GM19468 (cell line): ENCODE measurements at regions not wholly inside any gene's neighbourhood (a gene's known extent, or its start where the extent isn't known, plus 50 kb on each side); places are given as distances from the start of the nearest gene placed in this dataset.

Experiments used
- ATAC-seq: cut with Tn5 transposase; IDR thresholded peaks from one replicate; pipeline ENCODE4 v1.9.1; 2021; ENCODE audit warnings: mild to moderate bottlenecking, moderate library complexity, moderate number of reproducible peaks; ENCODE audit not compliant: unreplicated experiment; ENCODE audit errors: extremely low read depth

- ATAC-seq = peak; percentile 85
These were observed 132.8 kb upstream of the SLC24A5 start for GRCh38 chr15:47987908-47988532.

DNA sequence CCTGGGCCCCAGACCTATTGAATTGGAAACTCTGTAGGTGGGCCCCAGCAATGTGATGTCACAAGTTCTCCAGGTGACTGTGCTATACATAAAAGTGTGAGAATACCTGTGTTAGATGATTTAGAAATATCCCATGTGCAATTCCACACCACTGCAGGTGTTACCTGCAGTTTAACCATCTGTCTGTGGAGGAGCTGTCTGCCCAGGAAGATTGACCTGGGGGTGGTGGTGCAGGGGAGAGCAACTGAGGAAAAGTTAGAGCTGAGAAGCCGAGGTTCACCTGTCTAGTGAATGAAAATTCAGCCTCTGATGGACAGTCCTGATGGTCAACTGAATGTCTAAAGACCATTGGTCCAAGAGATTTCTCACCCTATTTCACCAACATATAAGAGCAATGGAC is 132.2 kb upstream of the SLC24A5 start:
- ATAC-seq = no peak

DNA sequence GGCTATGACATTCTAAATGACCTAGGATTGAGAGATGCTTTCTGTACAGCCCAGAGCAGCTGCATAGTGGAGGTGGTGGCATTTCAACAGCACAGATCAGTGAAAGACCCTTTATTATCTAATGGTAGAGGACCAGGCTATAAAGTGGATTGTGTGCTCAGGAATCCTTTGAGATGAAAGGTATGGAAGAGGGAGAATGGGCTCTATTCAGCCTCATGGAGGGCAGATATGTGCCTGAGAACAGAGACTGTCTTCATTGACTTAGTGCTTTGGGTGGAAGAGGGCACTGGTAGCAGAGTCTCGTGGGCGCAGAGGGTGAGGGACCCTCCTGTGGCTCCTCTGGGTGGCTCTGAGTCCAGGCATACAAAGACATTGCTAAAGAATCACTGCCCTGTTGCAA is 130.0 kb upstream of the SLC24A5 start:
- no peak for ATAC-seq

GRCh38 chr15:47991357-47991756 is 129.4 kb upstream of the SLC24A5 start:
- ATAC-seq = no peak

DNA sequence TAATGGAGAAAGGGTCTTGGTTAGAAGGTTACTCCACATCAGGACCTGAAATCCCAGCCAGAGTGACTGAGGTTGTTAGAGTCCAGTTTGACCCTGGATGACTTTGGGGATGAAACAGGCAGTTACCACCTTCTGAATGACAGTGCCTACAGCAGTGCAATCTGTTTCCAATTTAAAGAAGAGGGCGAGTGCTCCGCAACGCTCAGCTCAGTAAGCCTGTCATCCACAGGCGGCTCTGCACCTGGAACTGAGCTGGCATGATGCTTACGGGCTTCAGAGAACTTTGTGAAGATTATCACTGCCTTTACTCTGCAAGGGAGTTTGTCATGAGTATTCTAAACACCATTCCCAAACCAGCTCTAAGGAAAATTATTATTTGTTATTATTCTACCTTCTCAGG is 127.7 kb upstream of the SLC24A5 start:
- no peak for ATAC-seq

DNA sequence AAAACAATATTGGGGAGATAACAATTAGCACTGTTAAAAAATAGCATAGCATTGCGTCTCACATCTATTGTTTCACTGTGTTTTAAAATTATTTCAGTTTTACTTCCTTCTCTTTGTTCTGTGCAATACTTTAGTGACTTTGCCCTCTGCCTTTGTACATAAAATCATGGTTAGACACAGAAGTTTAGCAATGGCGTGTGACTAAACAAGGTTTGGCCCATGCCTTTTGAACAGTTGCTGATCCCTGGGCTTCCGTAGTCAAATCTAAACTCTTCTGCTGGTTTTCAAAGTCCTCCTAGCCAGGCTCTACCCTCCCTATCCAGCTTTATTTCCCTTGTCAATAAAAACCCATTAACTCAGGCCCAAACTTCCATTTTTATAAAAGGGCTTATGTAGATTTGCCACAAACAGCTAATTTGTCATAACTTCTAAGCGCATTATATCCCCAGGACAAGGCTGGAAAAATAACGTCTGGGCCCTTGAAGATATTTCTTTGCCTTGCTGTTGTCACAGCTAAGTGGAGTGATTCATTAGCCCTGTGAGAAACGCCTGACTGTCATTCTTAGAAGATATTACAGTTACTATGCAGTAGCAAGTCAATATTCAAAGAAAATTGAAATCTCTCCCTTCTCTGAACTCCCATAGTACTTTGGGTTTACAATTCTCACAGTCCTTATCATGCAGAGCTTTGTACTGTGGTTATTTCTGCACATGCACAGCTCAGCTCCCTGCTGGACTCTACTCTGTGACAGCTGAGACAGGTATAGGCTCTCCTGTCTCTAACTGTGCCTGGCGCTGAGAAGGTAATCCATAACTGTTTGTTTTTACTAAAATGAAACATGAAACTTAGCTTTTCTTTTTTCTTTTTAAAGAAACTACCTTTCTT is 123.4 kb upstream of the SLC24A5 start:
- no peak for ATAC-seq

GRCh38 chr15:47998619-47999019 is 122.2 kb upstream of the SLC24A5 start:
- ATAC-seq = no peak

GRCh38 chr15:48001393-48002039 is 119.3 kb upstream of the SLC24A5 start:
- peak; percentile 95 for ATAC-seq

DNA sequence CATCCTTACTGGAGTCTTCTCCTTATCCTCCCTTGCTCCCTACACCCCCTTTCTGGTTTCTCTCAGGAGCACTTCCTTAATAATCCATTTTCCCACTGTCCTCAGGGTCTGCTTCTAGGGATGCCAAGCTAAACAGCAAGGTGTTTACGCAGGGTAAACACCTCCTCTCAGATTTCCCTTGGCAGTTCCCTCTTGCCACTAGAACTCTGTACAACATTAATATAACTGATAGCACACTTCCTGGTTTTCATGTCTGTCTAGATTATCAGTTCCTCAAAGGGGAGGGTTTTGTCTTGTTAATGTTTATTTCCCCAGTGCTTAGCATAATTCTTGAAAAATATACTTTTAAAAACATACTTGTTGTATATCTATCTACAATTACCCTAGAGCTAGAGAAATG is 118.0 kb upstream of the SLC24A5 start:
- ATAC-seq = no peak

DNA sequence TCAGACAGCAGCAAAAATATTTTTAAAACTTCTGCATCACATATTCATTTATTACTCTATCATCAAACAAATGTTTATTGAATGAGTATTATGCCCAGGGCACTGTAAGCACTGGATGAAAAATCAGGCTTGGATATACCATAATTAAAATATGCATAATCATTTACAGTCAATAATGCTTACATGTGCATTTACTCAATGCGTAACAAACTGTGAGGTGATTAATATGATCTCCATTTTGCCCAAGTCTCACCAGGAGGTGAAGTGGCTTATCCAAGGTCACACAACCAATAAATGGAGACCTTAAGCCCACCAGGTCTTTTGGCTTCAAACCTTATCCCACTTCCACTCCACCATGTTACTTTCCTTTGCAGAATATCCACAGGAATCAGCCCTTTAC is 117.3 kb upstream of the SLC24A5 start:
- no peak for ATAC-seq

- no peak for ATAC-seq
These were observed 115.7 kb upstream of the SLC24A5 start for GRCh38 chr15:48005077-48005476.

DNA sequence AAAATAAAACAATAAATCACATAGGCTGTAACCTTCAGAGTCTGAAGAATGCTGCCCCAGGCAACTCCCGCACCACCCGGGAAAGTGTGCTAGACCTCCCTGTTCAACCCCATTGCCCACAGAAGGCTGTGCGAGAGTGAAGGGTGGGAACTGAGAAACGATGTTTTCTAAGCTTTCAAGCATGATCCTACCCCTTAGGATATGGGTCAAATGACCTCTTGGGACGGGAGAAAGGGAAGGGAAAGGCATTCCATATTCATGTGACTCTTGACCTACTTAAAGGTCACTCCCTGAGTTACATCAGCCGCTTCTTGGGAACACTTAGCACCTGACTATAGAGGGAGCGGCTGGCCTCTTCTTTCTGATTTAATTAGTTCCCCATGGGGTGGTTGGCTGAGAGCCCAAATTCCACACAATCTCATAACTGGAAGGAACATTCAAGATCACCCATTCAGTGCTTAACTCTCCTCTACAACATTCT is 114.7 kb upstream of the SLC24A5 start:
- ATAC-seq = no peak

- no peak for ATAC-seq
These were observed 110.5 kb upstream of the SLC24A5 start for GRCh38 chr15:48010316-48010715.

GRCh38 chr15:48012191-48012590 is 108.6 kb upstream of the SLC24A5 start:
- ATAC-seq = no peak

DNA sequence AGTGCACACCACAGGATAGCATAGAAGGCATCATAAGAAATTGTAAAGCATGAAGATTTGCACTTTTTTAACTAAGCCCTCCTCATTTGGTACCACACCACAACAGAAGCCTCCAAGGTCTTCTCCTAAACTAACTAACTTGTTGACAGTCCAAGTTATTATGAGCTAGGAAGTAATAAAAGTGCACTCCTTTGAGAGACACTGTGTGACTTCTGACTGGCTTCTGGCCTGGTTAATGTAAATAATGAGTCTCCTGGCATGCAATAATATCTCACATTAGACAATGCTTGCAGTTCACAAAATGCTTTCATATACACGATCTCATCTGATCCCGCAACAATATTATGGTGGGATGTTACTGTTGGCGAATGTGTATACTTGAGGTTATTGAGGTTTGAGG is 103.9 kb upstream of the SLC24A5 start:
- no peak for ATAC-seq

DNA sequence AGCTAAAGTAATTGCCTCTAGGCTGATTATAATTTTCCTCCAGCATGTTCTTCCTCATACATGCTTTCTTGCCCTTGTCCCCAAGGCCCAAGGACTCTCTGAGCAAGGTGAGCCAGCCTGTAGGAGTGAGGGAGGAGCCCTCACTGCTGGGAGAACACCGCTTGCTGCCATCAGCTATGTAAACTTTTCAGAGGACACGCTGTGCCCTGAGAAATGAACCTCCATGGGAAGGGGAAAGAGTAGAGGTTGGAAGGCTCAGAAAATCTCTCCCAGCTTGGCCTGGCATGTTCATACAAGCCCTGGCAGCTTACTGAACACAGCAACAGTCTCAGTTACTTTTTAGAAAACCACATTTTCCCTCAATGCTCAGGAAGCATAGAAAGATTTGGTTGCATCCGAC is 103.0 kb upstream of the SLC24A5 start:
- no peak for ATAC-seq

GRCh38 chr15:48020166-48020565 is 100.6 kb upstream of the SLC24A5 start:
- ATAC-seq = no peak

- no peak for ATAC-seq
These were observed 99.3 kb upstream of the SLC24A5 start for GRCh38 chr15:48021336-48022086.

DNA sequence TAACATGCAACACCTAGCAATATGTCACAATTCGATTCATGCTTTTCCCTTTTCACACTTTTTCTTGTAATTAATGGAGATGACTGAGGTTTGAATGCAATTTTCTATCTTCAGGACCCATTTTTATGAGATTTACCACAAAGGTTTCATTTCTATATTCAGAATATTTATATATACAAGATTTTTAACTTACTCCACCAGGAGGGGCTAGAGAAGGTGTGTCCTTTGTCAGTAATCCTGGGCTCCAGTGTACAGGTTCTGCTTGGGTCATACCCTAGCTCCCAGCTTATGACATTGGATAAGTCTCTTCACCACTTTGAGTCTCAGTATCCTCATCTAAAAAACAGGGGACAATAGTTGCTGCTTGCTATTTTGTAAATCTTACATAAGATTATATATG is 95.7 kb upstream of the SLC24A5 start:
- ATAC-seq = no peak

GRCh38 chr15:48028712-48029111 is 92.1 kb upstream of the SLC24A5 start:
- ATAC-seq = no peak
